ENCODE measurements at regions not wholly inside any gene's neighbourhood (a gene's known extent, or its start where the extent isn't known, plus 50 kb on each side); places are given as distances from the start of the nearest gene placed in this dataset.

GRCh38 chr6:147806697-147807096 is 298.2 kb downstream of the SAMD5 start:
- TF ChIP-seq RAD21 (IDR thresholded peaks at IDR 0.05 in 1 of 2, conservative IDR thresholded peaks at IDR 0.05 in 1 of 2; ENCODE audit: low read depth in 2 of 2, low read length in 2 of 2) (peak; percentile 21 to 35; a peak in 3 of 4 replicates), CTCF (IDR thresholded peaks at IDR 0.05; ENCODE audit: control extremely low read depth in 1 of 3, insufficient read depth in 1 of 3, low read depth in 1 of 3, low read length in 3 of 3) (0 out of 4 replicates have a peak, but pooled peaks of 1 of the 3 experiments have one; percentile 14), FOSL1 (IDR thresholded peaks at IDR 0.05; ENCODE audit: insufficient read depth, low read depth, low read length) (no peak), POLR2AphosphoS5 (IDR thresholded peaks at IDR 0.05; ENCODE audit: low read depth, low read length) (no peak)

All from H1 (cell line).